HFF-Myc (cell line): ENCODE measurements at regions not wholly inside any gene's neighbourhood (a gene's known extent, or its start where the extent isn't known, plus 50 kb on each side); places are given as distances from the start of the nearest gene placed in this dataset.

Experiments used
- DNase-seq: peaks from one replicate; pipeline ENCODE4 v3.0.0-alpha.2; 2011; ENCODE audit warnings: low read depth; ENCODE audit errors: extremely low read depth
- H3K4me3 ChIP-seq: replicated peaks from 2 replicates; pipeline ENCODE4 v1.5.1; 2011; ENCODE audit warnings: low read depth, mild to moderate bottlenecking, control low read depth, low read length
- TF ChIP-seq, protein P1 (sequence below): IDR thresholded peaks from 2 replicates; pipeline ENCODE4 v1.5.1; 2012; ENCODE audit warnings: mild to moderate bottlenecking, low read depth, low read length, control low read depth; ENCODE audit errors: missing control alignments

DNA sequence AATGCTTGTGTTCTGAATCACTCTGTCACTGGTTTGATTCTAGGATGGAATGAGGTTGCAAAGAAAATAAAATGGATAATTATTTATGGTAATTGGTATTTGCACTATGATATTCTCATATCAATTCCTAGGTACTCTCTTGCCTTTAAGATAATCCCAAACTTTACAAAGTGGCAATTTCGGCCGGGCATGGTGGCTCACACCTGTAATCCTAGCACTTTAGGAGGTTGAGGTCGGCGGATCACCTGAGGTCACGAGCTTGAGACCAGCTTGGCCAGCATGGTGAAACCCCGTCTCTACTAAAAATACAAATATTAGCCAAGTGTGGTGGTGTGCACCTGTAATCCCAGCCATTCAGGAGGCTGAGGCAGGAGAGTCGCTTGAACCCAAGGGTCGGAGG lies 1118.7 kb upstream of the C9orf72 start:
- DNase-seq, result no peak
- TF ChIP-seq, protein P1, sequence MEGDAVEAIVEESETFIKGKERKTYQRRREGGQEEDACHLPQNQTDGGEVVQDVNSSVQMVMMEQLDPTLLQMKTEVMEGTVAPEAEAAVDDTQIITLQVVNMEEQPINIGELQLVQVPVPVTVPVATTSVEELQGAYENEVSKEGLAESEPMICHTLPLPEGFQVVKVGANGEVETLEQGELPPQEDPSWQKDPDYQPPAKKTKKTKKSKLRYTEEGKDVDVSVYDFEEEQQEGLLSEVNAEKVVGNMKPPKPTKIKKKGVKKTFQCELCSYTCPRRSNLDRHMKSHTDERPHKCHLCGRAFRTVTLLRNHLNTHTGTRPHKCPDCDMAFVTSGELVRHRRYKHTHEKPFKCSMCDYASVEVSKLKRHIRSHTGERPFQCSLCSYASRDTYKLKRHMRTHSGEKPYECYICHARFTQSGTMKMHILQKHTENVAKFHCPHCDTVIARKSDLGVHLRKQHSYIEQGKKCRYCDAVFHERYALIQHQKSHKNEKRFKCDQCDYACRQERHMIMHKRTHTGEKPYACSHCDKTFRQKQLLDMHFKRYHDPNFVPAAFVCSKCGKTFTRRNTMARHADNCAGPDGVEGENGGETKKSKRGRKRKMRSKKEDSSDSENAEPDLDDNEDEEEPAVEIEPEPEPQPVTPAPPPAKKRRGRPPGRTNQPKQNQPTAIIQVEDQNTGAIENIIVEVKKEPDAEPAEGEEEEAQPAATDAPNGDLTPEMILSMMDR, result no peak

GRCh38 chr9:28696960-28697359 lies 1123.7 kb upstream of the C9orf72 start:
- DNase-seq, result no peak
- TF ChIP-seq, protein P1, result no peak
- H3K4me3 ChIP-seq, result no peak overlapping the region

More for the DNA sequence above, 1118.7 kb upstream of the C9orf72 start:
- H3K4me3 ChIP-seq, result no peak overlapping the region

DNA sequence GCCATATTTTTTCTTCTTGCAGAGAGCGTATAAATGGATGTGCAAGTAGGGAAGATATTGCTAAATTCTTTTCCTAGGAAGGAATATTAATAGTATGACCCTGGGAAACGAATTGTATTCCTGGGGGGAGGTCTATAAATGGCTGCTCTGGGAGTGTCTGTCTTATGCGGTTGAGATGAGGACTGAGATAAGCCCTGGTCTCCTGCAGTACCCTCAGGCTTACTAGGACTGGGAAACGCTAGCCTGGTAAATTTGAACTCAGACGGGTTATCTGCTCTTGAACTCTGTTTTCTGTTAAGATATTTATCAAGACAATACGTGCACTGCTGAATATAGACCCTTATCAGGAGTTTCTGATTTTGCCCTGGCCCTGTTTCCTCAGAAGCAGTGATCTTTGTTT lies 1126.4 kb upstream of the C9orf72 start:
- no peak overlapping the region for H3K4me3 ChIP-seq
- TF ChIP-seq, protein P1, result no peak
- no peak for DNase-seq

- TF ChIP-seq, protein P1, result no peak
- no peak overlapping the region for H3K4me3 ChIP-seq
- no peak for DNase-seq
Measured at GRCh38 chr9:28707616-28708015, 1134.3 kb upstream of the C9orf72 start.

- no peak overlapping the region for H3K4me3 ChIP-seq
- TF ChIP-seq, protein P1, result no peak
- DNase-seq, result no peak
Measured at GRCh38 chr9:28714188-28714587, 1140.9 kb upstream of the C9orf72 start.

DNA sequence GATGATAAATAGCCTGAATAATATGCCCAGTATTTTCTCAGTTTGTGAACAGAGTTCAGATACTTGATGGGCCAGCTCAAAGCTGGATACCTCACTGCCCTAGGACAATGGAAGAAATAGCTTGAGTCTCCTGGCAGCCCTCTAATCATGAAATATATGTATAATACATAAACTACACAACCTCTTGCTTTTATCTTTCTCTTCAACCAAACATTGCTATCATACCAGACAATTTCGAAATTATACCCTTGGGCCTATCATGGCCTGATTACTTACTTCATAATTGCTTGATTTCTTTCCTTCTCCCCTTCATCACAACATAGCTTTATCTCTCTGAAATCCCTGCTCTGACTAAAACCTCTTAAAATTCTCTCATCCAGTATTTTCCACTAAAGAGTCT lies 1144.9 kb upstream of the C9orf72 start:
- no peak for DNase-seq
- no peak overlapping the region for H3K4me3 ChIP-seq
- TF ChIP-seq, protein P1, result no peak

- no peak for DNase-seq
- no peak overlapping the region for H3K4me3 ChIP-seq
- TF ChIP-seq, protein P1, result no peak
Measured at GRCh38 chr9:28720746-28721145, 1147.5 kb upstream of the C9orf72 start.
